HG03457 (cell line): ENCODE measurements at regions not wholly inside any gene's neighbourhood (a gene's known extent, or its start where the extent isn't known, plus 50 kb on each side); places are given as distances from the start of the nearest gene placed in this dataset.
"Not testable (repeated sequence)": the region's sequence is repeated elsewhere in the genome, so short reads cannot be mapped to it uniquely, and the experiment has no call there.

Experiments used
- ATAC-seq: cut with Tn5 transposase; IDR thresholded peaks from one replicate; pipeline ENCODE4 v1.9.1; 2021; ENCODE audit warnings: moderate number of reproducible peaks; ENCODE audit not compliant: unreplicated experiment

DNA sequence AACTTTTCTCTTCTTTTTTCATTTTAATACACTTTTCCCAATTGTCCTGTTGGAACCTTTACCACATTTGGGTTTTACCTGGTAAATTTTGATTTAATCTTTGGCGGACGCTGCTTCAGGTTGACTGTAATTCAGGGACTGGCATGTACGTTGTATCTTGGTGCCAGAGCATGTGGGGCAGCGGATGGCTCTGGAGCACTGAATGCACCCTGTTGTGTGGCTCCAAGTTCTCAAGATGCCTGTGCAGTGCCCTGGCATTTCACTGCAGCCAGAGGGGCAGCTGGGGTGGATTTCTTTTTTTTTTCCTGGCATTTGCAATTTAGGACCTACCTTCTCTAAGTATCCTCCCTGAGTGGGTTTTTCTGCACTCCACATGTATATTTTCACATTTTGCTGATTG lies 242.2 kb downstream of the BLID start:
- ATAC-seq, result no peak

DNA sequence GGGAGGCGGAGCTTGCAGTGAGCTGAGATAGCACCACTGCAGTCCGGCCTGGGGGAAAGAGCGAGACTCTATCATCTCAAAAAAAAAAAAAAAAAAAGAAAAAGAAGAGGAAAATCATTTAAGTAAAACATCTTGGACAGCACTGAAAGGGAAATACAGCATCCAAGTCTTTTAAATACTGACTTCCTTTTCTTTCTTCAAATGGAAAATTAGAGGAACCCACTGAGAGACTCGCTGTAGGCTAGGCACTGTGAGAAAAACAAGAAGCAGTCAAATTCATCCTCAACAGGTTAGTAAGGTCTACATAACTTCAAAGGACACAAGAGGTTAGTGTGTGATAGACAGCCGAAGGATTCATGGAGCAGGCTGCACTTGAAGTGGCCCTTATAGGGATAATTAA lies 243.7 kb downstream of the BLID start:
- no peak for ATAC-seq

DNA sequence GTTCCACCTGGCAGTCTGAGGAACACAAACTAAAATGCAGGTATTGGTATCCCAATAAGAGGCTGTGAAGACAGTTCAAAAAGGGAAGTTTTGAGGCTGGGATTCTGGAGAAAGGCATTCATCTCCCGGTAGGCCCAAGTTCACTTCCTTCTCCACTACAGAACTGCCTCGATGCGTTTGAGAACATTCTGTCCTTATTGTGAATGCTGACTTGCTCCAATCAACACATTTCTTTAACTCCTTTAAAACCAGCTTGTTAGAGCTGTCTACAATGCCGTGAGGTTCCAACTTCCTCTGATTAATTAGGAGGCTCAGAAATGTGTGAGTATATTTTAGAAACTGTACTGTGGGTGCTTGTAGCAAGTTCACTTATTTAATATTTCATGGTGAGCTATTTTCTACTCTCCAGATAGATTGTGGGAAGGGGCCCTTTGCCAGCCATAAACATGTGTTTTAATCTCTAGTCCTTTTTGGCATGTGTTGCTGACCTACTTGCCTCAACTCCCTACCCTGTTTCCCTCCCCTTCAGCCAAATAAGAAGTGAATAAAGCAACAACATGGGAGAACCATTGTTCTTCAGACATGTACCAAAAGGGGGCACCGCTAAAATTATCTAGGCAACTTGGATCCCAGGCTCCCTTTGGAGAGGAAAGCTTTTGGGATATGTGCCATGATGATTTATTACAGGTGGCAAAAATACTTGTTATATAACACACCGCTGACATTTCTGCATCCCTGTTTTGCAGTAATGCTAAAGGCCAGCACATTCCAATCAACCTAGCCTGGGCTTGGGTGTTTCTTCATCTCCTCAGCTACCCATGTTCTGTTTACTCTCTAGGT lies 245.6 kb downstream of the BLID start:
- ATAC-seq, result no peak

DNA sequence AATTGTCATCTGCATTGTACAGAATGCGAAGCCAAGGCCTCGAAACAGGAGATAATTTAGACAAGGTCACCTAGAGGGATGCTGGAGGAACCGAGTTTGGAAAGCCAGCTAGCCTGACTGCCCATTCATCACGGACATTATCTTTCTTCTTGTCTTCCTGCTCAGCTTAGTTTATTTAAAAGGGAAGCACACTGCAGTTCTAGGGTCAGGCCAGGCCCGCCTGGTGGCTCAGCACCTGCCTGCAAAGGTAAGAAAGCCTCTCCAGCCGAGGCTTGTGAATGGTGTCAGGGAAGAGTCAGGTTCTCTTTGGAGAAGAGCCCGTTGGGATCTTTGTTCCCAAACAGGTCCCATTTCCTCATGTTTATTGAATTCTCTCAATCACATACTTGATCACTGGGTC lies 246.5 kb downstream of the BLID start:
- no peak for ATAC-seq

DNA sequence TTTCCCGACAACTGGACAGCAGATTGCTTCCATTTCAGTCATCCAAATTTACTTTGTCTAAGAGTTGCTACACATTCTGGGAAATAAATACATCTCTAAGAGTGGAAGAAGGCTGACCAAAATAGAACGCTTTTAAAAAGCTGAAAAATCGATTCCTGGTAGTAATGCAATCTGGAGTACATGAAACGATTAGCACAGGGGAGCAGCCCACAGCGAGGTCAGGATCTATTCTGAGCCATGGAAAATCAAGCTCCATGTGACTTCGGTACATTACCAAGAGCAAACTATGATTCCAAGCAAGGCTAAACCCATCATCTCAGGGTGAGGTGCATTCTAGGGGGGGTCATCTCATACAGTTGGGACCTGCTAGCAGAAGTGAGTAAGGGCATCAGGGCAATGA lies 249.3 kb downstream of the BLID start:
- ATAC-seq, result no peak

DNA sequence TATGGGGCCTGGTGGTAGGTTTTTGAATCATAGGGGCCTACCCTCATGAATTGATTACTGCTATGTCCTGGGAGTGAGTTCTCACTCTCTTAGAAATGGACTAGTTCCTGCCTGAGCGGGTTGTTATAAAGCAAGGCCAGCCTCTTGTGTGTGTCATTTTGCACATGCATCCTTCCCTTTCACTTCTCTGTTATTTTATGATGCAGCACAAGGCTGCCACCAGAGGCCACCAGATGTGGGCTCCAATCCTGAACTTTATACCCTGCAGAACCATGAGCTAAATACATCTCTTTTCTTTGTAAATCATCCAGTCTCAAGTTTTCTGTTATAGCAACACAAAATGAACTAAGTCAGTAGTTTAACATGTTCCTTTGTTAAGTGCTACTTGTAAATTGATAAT lies 251.4 kb downstream of the BLID start:
- ATAC-seq, result no peak

DNA sequence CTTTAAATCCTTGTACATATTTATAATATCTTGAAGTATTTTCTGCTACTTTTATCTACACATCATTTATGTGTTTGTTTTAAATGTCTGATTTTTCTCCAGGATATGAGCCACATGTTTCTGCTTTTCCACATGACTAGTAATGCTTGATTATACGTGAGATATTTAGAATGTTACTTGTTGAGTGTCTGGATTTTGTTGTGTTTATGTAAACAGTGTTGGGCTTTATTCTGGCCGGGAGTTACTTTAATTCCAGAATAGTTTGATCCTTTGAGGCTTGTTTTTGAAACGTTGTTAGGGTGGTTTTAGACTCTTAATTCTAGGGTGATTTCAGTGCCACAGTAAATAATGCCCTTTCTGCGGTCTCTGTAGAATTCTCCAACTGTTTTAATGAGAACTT lies 252.9 kb downstream of the BLID start:
- ATAC-seq, result no peak

DNA sequence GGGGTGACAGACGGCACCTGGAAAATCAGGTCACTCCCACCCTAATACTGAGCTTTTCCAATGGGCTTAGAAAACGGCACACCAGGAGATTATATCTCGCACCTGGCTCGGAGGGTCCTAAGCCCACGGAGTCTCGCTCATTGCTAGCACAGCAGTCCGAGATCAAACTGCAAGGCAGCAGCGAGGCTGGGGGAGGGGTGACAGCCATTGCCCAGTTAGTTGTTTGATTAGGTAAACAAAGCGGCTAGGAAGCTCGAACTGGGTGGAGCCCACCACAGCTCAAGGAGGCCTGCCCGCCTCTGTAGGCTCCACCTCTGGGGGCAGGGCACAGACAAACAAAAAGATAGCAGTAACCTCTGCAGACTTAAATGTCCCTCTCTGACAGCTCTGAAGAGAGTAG lies 260.9 kb downstream of the BLID start:
- ATAC-seq, result not testable (repeated sequence)

DNA sequence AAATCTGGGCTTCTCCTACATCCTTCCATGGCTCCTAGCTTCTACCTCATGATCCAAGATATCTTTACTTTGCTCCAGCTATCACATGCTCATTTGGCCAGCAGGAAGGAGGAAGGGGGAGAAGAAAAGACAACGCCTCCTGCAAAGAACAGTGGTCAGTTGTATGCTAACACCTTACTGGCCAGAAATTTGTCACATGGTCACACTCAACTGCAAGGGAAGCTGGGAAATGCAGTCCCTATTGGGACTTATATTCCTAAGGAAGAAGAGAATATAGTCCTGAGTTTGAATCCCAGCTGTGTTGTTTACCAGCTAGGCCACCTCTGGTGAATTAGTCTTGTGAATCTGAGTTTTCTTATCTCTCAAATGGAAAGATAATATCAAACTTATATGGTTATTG lies 272.0 kb downstream of the BLID start:
- ATAC-seq, result no peak

DNA sequence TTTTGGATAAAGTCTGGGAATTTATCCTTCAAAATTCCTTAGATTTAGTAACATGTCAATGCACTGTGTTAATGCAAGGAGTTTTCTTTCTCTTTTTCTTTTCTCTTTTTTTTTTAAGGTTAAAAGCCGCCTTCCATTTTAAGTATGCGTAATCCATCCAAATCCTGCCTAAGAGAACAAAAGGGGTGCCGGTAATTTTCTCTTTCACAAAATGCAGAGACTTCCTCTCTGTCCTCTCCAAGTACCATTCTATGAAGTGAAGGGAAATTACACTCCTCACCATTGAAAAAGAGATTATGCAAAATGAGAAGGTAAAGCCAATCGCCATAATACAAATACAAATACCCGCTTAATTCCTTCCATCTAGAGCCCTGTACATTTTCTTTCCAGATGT lies 273.8 kb downstream of the BLID start:
- no peak for ATAC-seq

DNA sequence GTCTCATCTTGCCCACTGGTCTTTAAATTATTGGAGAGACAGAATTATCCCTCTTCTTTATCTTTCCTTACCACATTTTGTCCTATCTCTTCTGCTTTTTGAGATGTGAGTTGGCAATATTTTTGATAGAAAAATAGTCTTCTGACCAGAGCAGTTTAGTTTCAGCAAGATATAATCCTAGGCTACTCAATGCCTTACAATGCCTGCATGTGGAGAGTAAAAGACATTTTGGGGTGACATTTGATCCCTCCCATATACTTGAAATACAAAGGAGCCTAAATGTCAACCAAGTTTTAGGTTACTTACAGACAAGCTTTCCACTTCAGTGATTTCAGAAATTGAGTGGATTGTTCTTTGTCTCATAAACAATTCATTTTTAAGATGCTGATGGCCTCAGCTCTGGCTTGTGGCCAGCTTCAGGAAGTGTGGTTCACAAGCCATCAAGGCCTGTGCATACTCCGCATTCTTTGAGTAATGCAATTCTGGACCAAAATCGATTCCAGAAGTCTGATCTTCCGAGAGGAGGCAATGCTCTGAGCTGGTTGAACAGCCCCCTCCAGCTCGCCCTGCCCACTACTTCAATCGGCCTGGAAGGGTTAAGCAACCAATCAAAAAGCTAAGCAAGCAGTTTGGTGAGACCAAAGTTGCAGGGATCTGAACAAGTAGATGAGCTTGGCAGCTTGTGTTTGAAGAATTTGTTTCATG lies 274.4 kb downstream of the BLID start:
- ATAC-seq, result no peak

DNA sequence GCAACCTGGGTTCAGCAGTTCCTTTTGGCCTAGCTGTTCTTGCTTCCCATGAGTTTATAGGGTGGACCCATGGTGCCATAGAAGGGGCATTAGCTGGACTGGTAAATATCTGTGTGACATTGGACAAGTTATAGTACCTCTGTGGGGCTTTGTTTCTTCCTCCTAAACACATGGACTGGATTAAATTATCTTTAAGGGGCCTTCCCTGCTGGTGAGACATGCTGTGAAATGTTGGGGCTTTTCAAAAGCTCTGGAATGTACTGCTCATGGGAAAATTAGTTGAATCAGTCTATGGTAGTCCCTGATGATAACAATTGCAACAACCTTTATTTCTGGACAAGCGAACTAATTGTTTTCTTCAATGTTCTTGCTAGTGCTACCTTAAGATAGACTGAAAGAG lies 276.2 kb downstream of the BLID start:
- ATAC-seq, result no peak

DNA sequence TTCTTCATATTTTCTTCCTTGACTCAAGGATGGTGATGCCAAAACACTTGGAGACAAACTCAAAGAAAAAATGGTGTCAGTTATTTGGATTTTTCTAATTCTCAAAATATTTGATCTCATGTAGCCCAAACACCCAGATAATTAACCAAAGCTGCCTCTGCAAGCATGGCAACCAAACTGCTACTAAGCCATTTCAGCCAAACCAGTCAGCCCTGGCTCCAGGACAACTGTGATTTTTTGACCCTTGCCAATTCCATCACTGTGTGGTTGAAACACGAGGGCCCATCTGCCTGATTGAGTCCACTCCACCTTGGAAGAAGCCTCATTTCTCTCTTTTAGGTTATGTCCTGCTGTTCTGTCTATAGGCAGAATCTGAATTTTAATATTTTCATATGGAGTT lies 277.4 kb downstream of the BLID start:
- ATAC-seq, result no peak

DNA sequence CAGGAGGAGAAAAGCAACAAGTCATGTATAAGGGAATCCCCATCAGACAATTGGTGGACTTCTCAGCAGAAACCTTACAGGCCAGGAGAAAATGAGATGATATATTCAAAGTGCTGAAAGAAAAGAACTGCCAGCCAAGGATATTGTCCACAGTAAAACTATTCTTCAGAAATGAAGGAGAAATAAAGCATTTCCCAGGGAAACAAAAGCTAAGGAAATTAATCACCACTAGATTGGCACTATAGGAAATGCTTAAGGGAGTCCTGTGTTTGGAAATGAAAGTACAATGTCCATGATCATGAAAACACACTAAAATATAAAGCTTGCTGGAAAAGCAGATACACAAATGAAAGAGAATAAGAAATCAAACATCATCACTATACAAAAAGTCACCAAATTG lies 282.0 kb downstream of the BLID start:
- ATAC-seq, result no peak

DNA sequence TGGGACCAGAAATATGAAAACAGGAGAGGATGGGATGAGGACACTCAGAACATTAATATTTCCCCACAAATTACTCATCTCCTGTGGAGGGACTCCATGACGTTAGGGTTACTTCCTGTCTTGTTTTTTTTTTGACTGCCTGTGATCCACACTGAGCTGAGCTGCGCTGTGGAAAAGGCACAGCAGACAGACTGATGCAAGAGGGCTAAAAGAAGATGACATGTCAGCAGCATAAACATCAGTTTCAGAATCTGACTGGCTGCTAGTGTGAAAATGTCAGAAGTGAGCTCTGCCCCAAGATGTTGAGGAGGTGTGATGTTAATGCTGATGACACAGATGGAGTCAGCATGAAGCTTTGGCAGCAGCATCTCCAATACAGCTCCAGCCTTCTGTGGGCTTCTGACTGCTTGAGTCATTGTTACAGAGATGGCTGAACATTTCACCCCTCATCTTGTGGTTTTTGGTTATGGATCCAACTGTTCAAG lies 286.8 kb downstream of the BLID start:
- no peak for ATAC-seq

DNA sequence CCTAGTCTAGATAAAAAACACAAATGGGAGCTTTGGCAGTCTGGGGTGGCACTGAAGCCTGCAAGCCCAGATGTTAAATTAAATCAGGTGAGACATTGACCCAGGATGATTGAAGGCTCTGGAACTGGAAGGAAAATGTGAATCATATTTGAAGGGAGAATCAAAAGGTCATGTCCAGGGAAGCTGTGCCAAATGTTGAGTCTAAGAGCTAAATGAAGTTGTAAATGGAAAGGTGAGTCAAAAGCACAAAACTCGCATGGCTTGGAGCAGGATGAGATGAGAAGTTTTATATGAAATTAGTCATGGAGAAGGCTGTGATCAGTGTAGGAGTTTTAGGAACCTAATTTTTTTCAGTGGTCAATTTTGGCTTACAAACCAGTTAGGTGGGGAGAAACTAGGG lies 301.1 kb downstream of the BLID start:
- no peak for ATAC-seq

DNA sequence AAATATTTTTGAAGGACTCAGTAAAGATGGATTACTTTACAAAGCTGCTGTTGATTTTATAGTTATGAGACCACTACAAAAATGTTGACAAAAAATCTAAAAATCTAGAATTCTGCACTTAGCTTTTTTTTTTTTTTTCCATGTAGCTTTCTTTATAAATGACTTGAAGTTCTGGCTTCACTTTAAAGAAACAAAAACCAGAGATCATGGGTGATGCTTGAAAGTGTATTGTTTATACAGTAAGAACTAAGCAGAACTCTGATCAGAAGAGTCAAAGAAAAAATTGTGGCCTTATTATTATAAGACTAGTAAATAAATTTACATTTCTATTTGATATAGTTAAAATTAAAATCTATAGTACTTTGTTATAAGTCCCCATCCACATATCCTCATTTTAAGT lies 301.7 kb downstream of the BLID start:
- no peak for ATAC-seq

DNA sequence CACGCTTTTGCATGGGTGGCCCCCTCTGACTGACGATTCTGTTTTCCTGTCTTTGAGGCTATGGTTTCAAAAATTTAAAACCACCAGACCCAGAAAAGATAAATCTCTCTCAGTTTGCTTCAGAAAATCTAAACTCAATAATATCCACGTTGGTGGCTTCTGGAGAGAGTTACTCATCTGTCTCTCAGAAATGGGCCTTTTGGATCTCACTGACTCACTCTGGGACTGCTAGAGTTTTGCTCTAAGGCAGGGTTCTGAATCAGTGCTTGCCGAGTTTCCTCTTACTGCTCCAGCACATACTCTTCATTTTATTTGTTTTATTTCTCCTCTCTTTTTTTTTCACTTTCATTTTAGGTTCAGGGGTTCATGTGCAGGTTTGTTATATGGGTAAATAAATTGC lies 305.7 kb downstream of the BLID start:
- no peak for ATAC-seq

DNA sequence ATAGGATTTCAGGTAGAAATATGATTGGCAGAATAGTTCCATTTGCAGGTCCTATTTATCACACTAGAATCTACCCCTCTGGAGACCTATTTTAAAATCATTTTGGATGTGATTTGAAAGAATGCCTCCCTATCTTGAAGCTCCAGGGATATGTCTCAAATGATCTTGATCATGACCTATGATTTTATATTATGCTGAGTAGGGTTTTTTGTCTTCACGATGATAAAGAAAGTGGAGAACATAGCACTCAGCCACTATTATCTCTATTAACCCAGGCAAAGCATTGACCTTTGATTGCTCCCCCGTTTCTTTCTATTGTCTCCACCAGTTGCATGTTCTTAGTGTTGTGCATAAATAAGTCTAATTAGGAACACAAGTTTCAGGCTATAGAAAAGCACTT lies 307.9 kb downstream of the BLID start:
- no peak for ATAC-seq

DNA sequence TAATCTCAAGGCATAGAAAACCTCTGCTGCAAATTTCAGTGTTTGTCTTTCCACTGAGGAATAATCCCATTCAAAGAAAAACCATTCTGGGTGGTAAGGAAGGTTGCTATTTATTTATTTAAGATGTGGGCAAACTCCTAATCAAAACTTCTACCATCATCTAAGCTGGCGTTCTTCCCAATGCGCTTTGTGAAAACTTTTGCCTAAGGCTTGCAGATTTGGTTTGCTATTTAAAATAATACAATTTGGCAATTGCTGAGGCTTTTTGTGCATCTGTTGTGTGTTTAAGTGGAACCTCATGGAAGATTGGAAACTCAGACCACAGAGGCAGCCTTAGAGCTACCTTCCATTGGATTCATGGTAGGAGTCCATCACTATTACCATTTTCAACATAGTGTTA lies 309.0 kb downstream of the BLID start:
- ATAC-seq, result no peak

DNA sequence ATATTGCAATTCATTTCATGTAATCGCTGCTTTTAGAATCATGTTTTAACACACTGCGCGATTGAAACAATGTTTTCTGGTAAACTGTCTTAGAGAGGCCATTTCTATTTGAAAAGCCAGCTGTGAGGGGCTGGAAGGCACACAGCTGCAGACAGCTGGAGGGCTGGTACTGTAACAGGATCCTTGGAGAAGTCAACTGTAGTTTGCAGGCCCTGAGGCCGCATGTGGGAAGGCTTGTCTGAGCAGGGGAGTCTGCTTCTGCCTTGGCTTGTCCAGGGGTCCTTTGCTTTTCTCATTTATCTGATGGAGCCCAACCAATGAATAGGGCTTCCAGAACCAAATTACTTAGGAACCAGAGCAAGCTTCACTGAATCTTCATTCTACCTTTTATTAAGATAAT lies 313.5 kb downstream of the BLID start:
- no peak for ATAC-seq

DNA sequence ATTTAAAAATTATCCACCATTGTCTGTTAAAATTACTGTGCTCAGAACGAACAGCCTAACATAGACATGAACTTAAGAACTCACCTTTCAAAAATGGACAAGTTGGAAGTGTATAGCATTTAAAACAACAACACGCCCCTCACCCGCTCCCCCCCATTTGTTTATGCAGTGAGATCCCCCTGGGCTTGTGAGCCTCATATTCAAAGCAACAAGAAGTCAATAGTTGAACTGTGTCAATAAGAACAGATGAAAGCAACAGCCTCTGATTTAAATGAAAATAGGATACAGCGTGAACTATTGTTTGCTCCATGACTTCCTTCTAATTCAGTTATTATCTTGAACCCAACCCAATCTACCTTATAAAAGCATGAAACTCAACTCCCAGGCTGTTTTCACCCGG lies 314.2 kb downstream of the BLID start:
- no peak for ATAC-seq

DNA sequence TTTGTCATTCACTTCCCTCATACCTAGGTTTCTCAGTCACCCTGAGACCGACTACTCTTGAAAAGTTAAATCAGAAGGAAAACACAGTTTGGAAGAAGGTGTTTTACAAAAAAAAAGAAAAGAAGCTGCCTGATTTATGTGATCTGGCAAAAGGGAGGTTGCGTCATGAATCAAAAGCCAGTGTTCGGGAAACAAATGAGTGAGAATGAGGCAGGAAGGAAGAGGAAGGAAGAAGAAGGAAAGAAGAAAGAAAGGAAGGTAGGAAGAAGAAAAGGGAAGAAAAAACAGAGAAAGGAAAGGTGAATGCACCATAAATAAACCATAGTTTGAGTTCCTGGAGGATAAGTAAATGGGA lies 314.6 kb downstream of the BLID start:
- ATAC-seq, result no peak
